Natural killer cell (primary cell): ENCODE measurements at regions not wholly inside any gene's neighbourhood (a gene's known extent, or its start where the extent isn't known, plus 50 kb on each side); places are given as distances from the start of the nearest gene placed in this dataset.

Experiments
- ATAC-seq, 3 donors: fragments of 150-1000 bp in 2 of 3; fragments of 200-7000 bp in 1 of 3; cut with Tn5 transposase; 1 replicate in 1 of 3; 2 replicates in 2 of 3; pipeline ENCODE4 v1.10.0; 2021; ENCODE audit warnings: mild to moderate bottlenecking in 2 of 3, moderate library complexity in 2 of 3
- DNase-seq, 2 donors: peaks; one replicate each; pipeline versions ENCODE4 v3.0.0 to v3.0.0-alpha.2; 2013 to 2021; ENCODE audit warnings: mixed read lengths in 1 of 2
- H3K27ac ChIP-seq: one replicate; pipeline ENCODE4 v1.5.1; 2013; ENCODE audit warnings: mild to moderate bottlenecking, low read length
- H3K27me3 ChIP-seq: one replicate; pipeline ENCODE4 v1.6.1; 2013; ENCODE audit warnings: low read length; ENCODE audit not compliant: control insufficient read depth, insufficient read depth
- H3K36me3 ChIP-seq: one replicate; pipeline ENCODE4 v1.6.1; 2013; ENCODE audit warnings: low read length; ENCODE audit not compliant: control insufficient read depth, insufficient read depth
- H3K4me1 ChIP-seq: one replicate; pipeline ENCODE4 v1.6.1; 2013; ENCODE audit warnings: low read length; ENCODE audit not compliant: control insufficient read depth, insufficient read depth
- H3K4me3 ChIP-seq: one replicate; pipeline ENCODE4 v1.5.1; 2013; ENCODE audit warnings: low read length
- H3K9me3 ChIP-seq: one replicate; pipeline ENCODE4 v1.6.1; 2013; ENCODE audit warnings: low read length; ENCODE audit not compliant: control insufficient read depth, insufficient read depth
- H3K27ac Mint-ChIP-seq, 2 donors: one replicate each; pipeline ENCODE4 v1.8.0; 2022; ENCODE audit warnings: mild to moderate bottlenecking in 2 of 2, mixed read lengths in 2 of 2, moderate library complexity in 1 of 2
- H3K27me3 Mint-ChIP-seq, 2 donors: one replicate each; pipeline ENCODE4 v1.8.0; 2022; ENCODE audit warnings: low read depth in 2 of 2, mixed read lengths in 2 of 2
- H3K36me3 Mint-ChIP-seq: one replicate; pipeline ENCODE4 v1.8.0; 2022; ENCODE audit warnings: mixed read lengths
- H3K4me1 Mint-ChIP-seq, 2 donors: one replicate each; pipeline ENCODE4 v1.8.0; 2022; ENCODE audit warnings: mixed read lengths in 2 of 2
- H3K4me3 Mint-ChIP-seq: one replicate; pipeline ENCODE4 v1.8.0; 2022; ENCODE audit warnings: mild to moderate bottlenecking, moderate library complexity, mixed read lengths
- H3K9me3 Mint-ChIP-seq, 2 donors: one replicate each; pipeline ENCODE4 v1.8.0; 2022; ENCODE audit warnings: mixed read lengths in 2 of 2
- WGBS: methylation state at CpG from one replicate; pipeline ENCODE4 v1.1.7; 2013; ENCODE audit warnings: missing lambda C conversion rate; ENCODE audit not compliant: insufficient coverage; 5-methylcytosine and 5-hydroxymethylcytosine counted together
- intact Hi-C: fragments of 100-400 bp; cut with micrococcal nuclease; formaldehyde crosslinking; loops from one replicate; pipeline ENCODE4 v1.14.2; 2022
- TF ChIP-seq, protein P1 (sequence below): fragments of 200-600 bp; IDR thresholded peaks from one replicate; pipeline ENCODE4 v1.8.0; 2022; ENCODE audit warnings: antibody characterized with exemption

DNA sequence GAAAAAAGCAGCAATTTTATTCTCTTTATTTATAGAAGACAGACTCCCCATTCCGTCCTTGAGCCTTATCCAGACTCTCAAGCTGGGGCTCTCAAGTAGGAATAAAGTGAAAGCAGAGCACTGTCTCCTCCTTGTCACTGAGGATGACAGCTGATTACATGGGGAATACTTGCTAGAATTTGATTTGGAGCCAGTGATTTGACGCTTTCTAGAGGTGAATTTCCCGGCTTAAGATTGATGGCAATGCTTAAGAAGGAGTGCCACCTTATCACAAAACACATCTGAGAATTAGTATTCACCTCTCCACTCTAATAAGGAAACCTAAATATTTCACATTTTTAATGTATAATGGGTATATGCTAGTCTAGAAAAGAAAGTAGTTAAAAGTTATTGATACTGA, 135.4 kb upstream of the SLC39A10 start:
- H3K27ac ChIP-seq = no peak overlapping the region
- H3K4me3 ChIP-seq = no peak overlapping the region
- Mint-ChIP-seq H3K36me3 (no peaks in the 10 kb centered on the region), H3K4me1 (peaks cover 0 to 7% of the 10 kb centered on the region in 2 donors), H3K9me3 (peaks cover 2 to 4% of the 10 kb centered on the region in 2 donors), H3K27me3 (peaks cover 0 to 7% of the 10 kb centered on the region in 2 donors), H3K27ac (no peak overlapping the region), H3K4me3 (no peak overlapping the region)
- ATAC-seq = no peak
- H3K27me3 ChIP-seq = no peaks in the 10 kb centered on the region
- no peaks in the 10 kb centered on the region for H3K36me3 ChIP-seq
- 95% methylated on average over 2 of the region's 3 CpGs for WGBS
- intact Hi-C loops = no loop called here
- no peaks in the 10 kb centered on the region for H3K4me1 ChIP-seq
- TF ChIP-seq, protein P1, sequence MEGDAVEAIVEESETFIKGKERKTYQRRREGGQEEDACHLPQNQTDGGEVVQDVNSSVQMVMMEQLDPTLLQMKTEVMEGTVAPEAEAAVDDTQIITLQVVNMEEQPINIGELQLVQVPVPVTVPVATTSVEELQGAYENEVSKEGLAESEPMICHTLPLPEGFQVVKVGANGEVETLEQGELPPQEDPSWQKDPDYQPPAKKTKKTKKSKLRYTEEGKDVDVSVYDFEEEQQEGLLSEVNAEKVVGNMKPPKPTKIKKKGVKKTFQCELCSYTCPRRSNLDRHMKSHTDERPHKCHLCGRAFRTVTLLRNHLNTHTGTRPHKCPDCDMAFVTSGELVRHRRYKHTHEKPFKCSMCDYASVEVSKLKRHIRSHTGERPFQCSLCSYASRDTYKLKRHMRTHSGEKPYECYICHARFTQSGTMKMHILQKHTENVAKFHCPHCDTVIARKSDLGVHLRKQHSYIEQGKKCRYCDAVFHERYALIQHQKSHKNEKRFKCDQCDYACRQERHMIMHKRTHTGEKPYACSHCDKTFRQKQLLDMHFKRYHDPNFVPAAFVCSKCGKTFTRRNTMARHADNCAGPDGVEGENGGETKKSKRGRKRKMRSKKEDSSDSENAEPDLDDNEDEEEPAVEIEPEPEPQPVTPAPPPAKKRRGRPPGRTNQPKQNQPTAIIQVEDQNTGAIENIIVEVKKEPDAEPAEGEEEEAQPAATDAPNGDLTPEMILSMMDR = no peak
- H3K9me3 ChIP-seq = no peaks in the 10 kb centered on the region
- no peak for DNase-seq

DNA sequence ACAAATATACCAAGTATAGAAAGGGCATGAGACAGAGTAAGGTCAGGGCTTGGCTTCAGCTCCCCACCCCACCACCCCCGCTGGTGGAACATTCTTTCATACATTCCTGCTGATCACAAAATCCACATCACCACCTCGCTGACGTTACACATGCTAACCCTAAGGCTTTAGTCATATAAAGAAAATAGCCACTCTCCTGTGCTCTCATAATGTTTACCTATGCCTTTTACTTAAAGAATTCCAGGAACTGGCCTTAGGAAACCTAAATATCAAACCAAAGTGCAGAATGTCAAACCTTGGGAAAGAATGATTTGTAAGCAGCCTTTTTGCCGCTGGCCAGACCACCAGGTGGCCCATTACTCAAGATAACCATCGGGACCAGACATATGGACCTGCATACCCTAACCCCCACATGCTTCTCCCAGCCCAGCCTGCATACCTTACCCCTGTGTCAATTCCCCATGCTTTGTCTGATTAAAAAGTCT, 136.3 kb upstream of the SLC39A10 start:
- H3K4me1 ChIP-seq = no peaks in the 10 kb centered on the region
- peaks cover 0 to 4% of the 10 kb centered on the region in 2 donors for H3K27me3 Mint-ChIP-seq
- H3K27me3 ChIP-seq = no peaks in the 10 kb centered on the region
- WGBS = 95% methylated on average over 5 of the region's 5 CpGs
- intact Hi-C loops = no loop called here
- H3K4me3 Mint-ChIP-seq = no peak overlapping the region
- no peaks in the 10 kb centered on the region for H3K9me3 ChIP-seq
- TF ChIP-seq, protein P1 = no peak
- H3K36me3 ChIP-seq = no peaks in the 10 kb centered on the region
- peaks cover 0 to 5% of the 10 kb centered on the region in 2 donors for H3K4me1 Mint-ChIP-seq
- ATAC-seq (no peak), DNase-seq (no peak)
- no peak overlapping the region for H3K4me3 ChIP-seq
- peaks cover 0 to under 1% of the 10 kb centered on the region in 2 donors for H3K9me3 Mint-ChIP-seq
- H3K27ac ChIP-seq = no peak overlapping the region
- H3K27ac Mint-ChIP-seq = no peak overlapping the region
- no peaks in the 10 kb centered on the region for H3K36me3 Mint-ChIP-seq

DNA sequence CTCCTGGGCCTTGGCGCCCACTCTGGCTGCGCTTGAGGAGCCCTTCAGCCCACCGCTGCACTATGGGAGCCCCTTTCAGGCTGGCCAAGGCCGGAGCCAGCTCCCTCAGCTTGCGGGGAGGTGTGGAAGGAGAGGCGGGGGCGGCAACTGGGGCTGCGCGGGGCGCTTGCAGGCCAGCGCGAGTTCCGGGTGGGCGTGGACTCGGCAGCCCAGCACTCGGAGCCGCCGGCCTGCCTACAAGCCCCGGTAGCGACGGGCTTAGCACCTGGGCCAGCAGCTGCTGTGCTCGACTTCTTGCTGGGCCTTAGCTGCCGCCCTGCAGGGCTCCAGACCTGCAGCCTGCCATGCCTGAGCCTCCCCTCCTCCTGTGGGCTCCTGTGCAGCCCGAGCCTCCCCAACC, 141.5 kb upstream of the SLC39A10 start:
- Mint-ChIP-seq H3K36me3 (no peaks in the 10 kb centered on the region), H3K9me3 (no peaks in the 10 kb centered on the region), H3K27ac (no peak overlapping the region), H3K4me1 (peaks cover 0 to 3% of the 10 kb centered on the region in 2 donors), H3K27me3 (no peaks in the 10 kb centered on the region), H3K4me3 (no peak overlapping the region)
- Histone ChIP-seq H3K4me1 (no peaks in the 10 kb centered on the region), H3K27ac (no peak overlapping the region), H3K4me3 (no peak overlapping the region), H3K27me3 (no peaks in the 10 kb centered on the region), H3K36me3 (no peaks in the 10 kb centered on the region), H3K9me3 (no peaks in the 10 kb centered on the region)
- DNase-seq (no peak), ATAC-seq (no peak)
- TF ChIP-seq, protein P1 = no peak
- 93% methylated on average over 24 of the region's 24 CpGs for WGBS
- intact Hi-C loops = no loop called here

DNA sequence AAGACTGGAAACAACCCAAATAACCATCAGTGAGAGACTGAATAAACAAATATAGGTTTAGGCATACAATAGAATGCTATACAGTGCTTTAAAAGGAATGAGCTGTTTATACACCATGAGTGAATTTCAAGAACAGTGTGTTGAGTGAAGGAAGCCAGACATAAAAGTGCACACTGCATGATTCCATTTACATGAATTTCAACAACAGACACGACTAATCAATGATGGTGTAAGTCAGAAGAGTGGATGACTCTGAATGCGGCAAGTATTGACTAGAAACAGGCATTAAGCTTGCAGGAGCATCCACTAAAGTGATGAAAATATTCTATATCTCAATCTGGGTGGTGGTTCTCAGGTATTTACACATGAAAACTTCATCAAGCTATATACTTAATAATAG, 142.7 kb upstream of the SLC39A10 start:
- H3K27me3 Mint-ChIP-seq = no peaks in the 10 kb centered on the region
- H3K36me3 Mint-ChIP-seq = no peaks in the 10 kb centered on the region
- H3K9me3 Mint-ChIP-seq = no peaks in the 10 kb centered on the region
- Histone ChIP-seq H3K4me1 (no peaks in the 10 kb centered on the region), H3K4me3 (no peak overlapping the region), H3K27ac (no peak overlapping the region), H3K9me3 (no peaks in the 10 kb centered on the region), H3K27me3 (no peaks in the 10 kb centered on the region), H3K36me3 (no peaks in the 10 kb centered on the region)
- H3K4me1 Mint-ChIP-seq = peaks cover 0 to 3% of the 10 kb centered on the region in 2 donors
- H3K27ac Mint-ChIP-seq = no peak overlapping the region
- ATAC-seq (no peak), DNase-seq (no peak)
- TF ChIP-seq, protein P1 = no peak
- intact Hi-C loops = no loop called here
- no peak overlapping the region for H3K4me3 Mint-ChIP-seq
- WGBS = 100% methylated on average over 2 of the region's 2 CpGs
